ENCODE measurements at regions not wholly inside any gene's neighbourhood (a gene's known extent, or its start where the extent isn't known, plus 50 kb on each side); places are given as distances from the start of the nearest gene placed in this dataset.

DNA sequence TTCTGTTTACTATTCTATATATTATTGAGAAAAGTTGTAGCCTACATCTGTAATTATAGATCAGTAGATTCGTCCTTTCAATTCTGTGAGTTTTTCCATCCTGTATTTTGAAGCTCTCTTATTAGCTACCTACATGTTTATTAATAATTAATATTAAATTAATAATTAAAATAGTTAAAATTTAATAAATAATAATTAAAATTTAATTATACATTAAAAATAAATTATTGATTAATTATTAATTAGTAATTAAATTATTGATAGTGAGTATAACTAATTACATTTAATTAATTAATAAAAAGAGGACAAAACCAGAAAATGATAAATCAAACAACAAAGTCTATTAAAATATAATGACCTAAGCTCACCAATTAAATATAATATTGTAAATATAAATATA is 606.6 kb upstream of the ROBO1 start:
- no peaks in the 10 kb centered on the region for H4K20me1 ChIP-seq (ENCODE audit: insufficient read depth, low read length)
- ChIA-PET POLR2A (interaction anchor here (0.7 kb wide), 1 partner anchor 121 kb away, joined by 3 read pairs; no protein-coding TSS in a partner anchor), CTCF (ENCODE audit: unreplicated experiment) (no interaction called here)
- no peak for DNase-seq (ENCODE audit: low spot score)
- H3K4me3 ChIP-seq (ENCODE audit: low read depth, low read length, poor library complexity, severe bottlenecking): no peak overlapping the region
- no peak overlapping the region for H2AFZ ChIP-seq (ENCODE audit: low read length)
- H3K4me2 ChIP-seq (ENCODE audit: low read length): no peak overlapping the region
- H3K9me3 ChIP-seq (ENCODE audit: low read length): no peaks in the 10 kb centered on the region
- no TSS peak for BruUV-seq (replicated peaks)
- TF ChIP-seq EZH2phosphoT487 (IDR thresholded peaks at IDR 0.05; ENCODE audit: borderline replicate concordance, low read depth, low read length): no peak
- TF ChIP-seq, protein P1, sequence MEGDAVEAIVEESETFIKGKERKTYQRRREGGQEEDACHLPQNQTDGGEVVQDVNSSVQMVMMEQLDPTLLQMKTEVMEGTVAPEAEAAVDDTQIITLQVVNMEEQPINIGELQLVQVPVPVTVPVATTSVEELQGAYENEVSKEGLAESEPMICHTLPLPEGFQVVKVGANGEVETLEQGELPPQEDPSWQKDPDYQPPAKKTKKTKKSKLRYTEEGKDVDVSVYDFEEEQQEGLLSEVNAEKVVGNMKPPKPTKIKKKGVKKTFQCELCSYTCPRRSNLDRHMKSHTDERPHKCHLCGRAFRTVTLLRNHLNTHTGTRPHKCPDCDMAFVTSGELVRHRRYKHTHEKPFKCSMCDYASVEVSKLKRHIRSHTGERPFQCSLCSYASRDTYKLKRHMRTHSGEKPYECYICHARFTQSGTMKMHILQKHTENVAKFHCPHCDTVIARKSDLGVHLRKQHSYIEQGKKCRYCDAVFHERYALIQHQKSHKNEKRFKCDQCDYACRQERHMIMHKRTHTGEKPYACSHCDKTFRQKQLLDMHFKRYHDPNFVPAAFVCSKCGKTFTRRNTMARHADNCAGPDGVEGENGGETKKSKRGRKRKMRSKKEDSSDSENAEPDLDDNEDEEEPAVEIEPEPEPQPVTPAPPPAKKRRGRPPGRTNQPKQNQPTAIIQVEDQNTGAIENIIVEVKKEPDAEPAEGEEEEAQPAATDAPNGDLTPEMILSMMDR (conservative IDR thresholded peaks at IDR 0.05; ENCODE audit: low read length): no peak
- H3K4me1 ChIP-seq (ENCODE audit: insufficient read depth, low read length, poor library complexity, severe bottlenecking): no peaks in the 10 kb centered on the region
- H3K79me2 ChIP-seq (ENCODE audit: insufficient read depth, low read depth, low read length): no peaks in the 10 kb centered on the region
- intact Hi-C loops (cut with micrococcal nuclease; ENCODE audit: unreplicated experiment): no loop called here
- H3K9me2 ChIP-seq (ENCODE audit: insufficient read depth, low read length): no peaks in the 10 kb centered on the region
- H3K27ac ChIP-seq (ENCODE audit: low read depth, low read length, poor library complexity, severe bottlenecking): no peak overlapping the region
- no peaks in the 10 kb centered on the region for H3K36me3 ChIP-seq (ENCODE audit: insufficient read depth, low read length)

DNA sequence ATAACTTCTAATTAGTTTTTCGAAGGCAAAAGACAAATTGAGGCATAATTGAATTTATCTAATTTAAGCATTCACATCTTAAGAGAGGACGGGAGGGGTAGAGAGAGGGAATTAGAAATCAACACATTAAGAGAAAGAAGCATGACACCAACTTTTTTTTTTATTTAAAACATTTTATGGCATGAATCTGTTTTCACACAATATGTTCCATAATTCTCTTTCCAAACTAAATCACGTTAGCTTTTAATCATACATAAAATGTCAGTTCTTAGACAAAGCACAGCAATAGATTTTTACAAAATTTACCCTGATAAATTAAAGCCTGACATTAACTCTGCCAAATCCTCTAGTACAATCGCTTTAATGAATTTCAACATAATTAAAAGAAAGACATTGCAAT is 600.8 kb upstream of the ROBO1 start:
- no peaks in the 10 kb centered on the region for H3K4me1 ChIP-seq (ENCODE audit: insufficient read depth, low read length, poor library complexity, severe bottlenecking)
- intact Hi-C loops (cut with micrococcal nuclease; ENCODE audit: unreplicated experiment): no loop called here
- no peaks in the 10 kb centered on the region for H3K79me2 ChIP-seq (ENCODE audit: insufficient read depth, low read depth, low read length)
- H3K4me2 ChIP-seq (ENCODE audit: low read length): no peak overlapping the region
- H4K20me1 ChIP-seq (ENCODE audit: insufficient read depth, low read length): no peaks in the 10 kb centered on the region
- H3K9me2 ChIP-seq (ENCODE audit: insufficient read depth, low read length): no peaks in the 10 kb centered on the region
- TF ChIP-seq EZH2phosphoT487 (IDR thresholded peaks at IDR 0.05; ENCODE audit: borderline replicate concordance, low read depth, low read length): no peak
- TF ChIP-seq, protein P1 (conservative IDR thresholded peaks at IDR 0.05; ENCODE audit: low read length): no peak
- BruUV-seq (replicated peaks): no TSS peak
- H2AFZ ChIP-seq (ENCODE audit: low read length): no peak overlapping the region
- H3K36me3 ChIP-seq (ENCODE audit: insufficient read depth, low read length): no peaks in the 10 kb centered on the region
- no peak overlapping the region for H3K27ac ChIP-seq (ENCODE audit: low read depth, low read length, poor library complexity, severe bottlenecking)
- no peak for DNase-seq (ENCODE audit: low spot score)
- POLR2A ChIA-PET: no interaction called here
- H3K9me3 ChIP-seq (ENCODE audit: low read length): no peaks in the 10 kb centered on the region
- H3K4me3 ChIP-seq (ENCODE audit: low read depth, low read length, poor library complexity, severe bottlenecking): no peak overlapping the region
- CTCF ChIA-PET (ENCODE audit: unreplicated experiment): no interaction called here

DNA sequence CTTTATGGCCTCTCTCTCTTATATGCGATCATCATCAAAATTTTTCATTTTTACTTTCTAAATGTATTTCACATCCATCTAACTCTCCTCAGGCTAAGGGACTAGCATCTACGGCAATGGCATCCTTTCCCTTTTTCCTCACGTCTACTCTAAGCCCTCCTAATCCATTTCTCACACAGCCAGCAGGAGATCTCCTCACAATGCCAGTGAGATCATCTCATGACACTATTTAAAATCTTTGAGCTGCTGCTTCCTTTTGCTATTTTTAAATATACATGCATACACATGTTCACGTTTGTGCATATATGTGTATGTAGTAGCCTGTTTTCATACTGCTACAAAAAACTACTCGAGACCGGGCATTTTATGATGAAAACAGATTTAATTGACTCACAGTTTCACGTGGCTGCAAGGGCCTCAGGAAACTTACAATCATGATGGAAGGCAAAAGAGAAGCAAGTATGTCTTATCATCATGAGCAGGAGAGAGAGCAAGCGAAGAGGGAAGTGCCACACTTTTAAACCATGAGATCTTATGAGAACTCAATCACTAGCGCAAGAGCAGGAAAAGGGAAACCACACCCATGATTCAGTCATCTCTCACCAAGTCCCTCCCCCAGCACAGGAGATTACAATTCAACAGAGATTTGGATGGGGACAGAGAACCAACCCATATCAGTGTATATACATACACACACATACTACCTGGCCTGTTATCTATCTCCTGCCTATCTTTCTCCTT is 599.2 kb upstream of the ROBO1 start:
- H3K9me3 ChIP-seq (ENCODE audit: low read length): no peaks in the 10 kb centered on the region
- TF ChIP-seq, protein P1 (conservative IDR thresholded peaks at IDR 0.05; ENCODE audit: low read length): no peak
- TF ChIP-seq EZH2phosphoT487 (IDR thresholded peaks at IDR 0.05; ENCODE audit: borderline replicate concordance, low read depth, low read length): no peak
- no peaks in the 10 kb centered on the region for H3K4me1 ChIP-seq (ENCODE audit: insufficient read depth, low read length, poor library complexity, severe bottlenecking)
- no peaks in the 10 kb centered on the region for H3K36me3 ChIP-seq (ENCODE audit: insufficient read depth, low read length)
- ChIA-PET POLR2A (no interaction called here), CTCF (ENCODE audit: unreplicated experiment) (no interaction called here)
- H3K79me2 ChIP-seq (ENCODE audit: insufficient read depth, low read depth, low read length): no peaks in the 10 kb centered on the region
- no peak overlapping the region for H3K4me3 ChIP-seq (ENCODE audit: low read depth, low read length, poor library complexity, severe bottlenecking)
- H3K27ac ChIP-seq (ENCODE audit: low read depth, low read length, poor library complexity, severe bottlenecking): no peak overlapping the region
- intact Hi-C loops (cut with micrococcal nuclease; ENCODE audit: unreplicated experiment): no loop called here
- no peak overlapping the region for H2AFZ ChIP-seq (ENCODE audit: low read length)
- H4K20me1 ChIP-seq (ENCODE audit: insufficient read depth, low read length): no peaks in the 10 kb centered on the region
- DNase-seq (ENCODE audit: low spot score): no peak
- BruUV-seq (replicated peaks): no TSS peak
- H3K4me2 ChIP-seq (ENCODE audit: low read length): no peak overlapping the region
- no peaks in the 10 kb centered on the region for H3K9me2 ChIP-seq (ENCODE audit: insufficient read depth, low read length)
